ENCODE measurements at regions not wholly inside any gene's neighbourhood (a gene's known extent, or its start where the extent isn't known, plus 50 kb on each side); places are given as distances from the start of the nearest gene placed in this dataset.

GRCh38 chr1:200279810-200280411 is 129.9 kb downstream of the ZNF281 start:
- Histone ChIP-seq H3K4me3 (ENCODE audit: low read depth, low read length) (no peak overlapping the region), H3K27ac (no peak overlapping the region), H3K9me3 (ENCODE audit: severe bottlenecking) (peaks cover 3% of the 10 kb centered on the region), H3K36me3 (no peaks in the 10 kb centered on the region), H3K27me3 (ENCODE audit: insufficient read depth, low read depth, severe bottlenecking) (no peaks in the 10 kb centered on the region)
- peak; percentile 85 for TF ChIP-seq CTCF (IDR thresholded peaks at IDR 0.05; ENCODE audit: low read depth, low read length)
- DNase-seq: peak; percentile 89

DNA sequence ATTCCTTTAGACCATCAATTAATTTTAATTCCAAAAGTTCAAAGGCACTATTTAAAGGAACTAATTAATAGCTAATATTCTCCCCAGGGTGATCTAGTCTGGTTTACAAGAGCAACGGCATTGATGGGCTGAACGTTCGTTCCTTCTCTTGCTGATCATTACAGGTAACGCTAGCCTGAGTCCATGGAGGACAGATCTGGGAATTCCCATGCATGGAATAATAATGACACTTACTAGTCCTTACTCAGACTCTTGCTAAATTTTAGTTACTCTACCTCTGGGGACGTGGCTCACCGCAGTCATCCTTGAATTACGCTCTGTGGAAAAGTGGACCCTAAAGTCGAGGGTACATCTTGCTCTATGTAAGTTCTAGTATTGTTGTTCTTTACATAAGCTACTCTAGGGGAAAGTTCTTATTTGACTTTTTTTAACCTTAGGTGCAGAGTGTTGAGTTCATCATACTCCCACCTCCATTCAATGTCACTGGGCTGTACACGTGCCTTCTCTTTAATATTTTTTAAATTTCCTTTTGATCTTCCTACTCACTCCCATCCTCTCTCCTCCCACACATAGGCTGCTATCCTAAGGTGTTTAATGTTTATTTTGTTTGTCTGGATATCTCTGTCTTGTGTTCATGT is 133.9 kb downstream of the ZNF281 start:
- Histone ChIP-seq H3K27ac (no peak overlapping the region), H3K27me3 (ENCODE audit: insufficient read depth, low read depth, severe bottlenecking) (no peaks in the 10 kb centered on the region), H3K36me3 (no peaks in the 10 kb centered on the region), H3K9me3 (ENCODE audit: severe bottlenecking) (peaks cover 3% of the 10 kb centered on the region), H3K4me3 (ENCODE audit: low read depth, low read length) (no peak overlapping the region)
- DNase-seq: no peak
- no peak for TF ChIP-seq CTCF (IDR thresholded peaks at IDR 0.05; ENCODE audit: low read depth, low read length)

GRCh38 chr1:200275415-200275814 is 134.4 kb downstream of the ZNF281 start:
- no peak for TF ChIP-seq CTCF (IDR thresholded peaks at IDR 0.05; ENCODE audit: low read depth, low read length)
- Histone ChIP-seq H3K4me3 (ENCODE audit: low read depth, low read length) (no peak overlapping the region), H3K36me3 (no peaks in the 10 kb centered on the region), H3K27ac (no peak overlapping the region), H3K9me3 (ENCODE audit: severe bottlenecking) (peaks cover 3% of the 10 kb centered on the region), H3K27me3 (ENCODE audit: insufficient read depth, low read depth, severe bottlenecking) (no peaks in the 10 kb centered on the region)
- DNase-seq: no peak

DNA sequence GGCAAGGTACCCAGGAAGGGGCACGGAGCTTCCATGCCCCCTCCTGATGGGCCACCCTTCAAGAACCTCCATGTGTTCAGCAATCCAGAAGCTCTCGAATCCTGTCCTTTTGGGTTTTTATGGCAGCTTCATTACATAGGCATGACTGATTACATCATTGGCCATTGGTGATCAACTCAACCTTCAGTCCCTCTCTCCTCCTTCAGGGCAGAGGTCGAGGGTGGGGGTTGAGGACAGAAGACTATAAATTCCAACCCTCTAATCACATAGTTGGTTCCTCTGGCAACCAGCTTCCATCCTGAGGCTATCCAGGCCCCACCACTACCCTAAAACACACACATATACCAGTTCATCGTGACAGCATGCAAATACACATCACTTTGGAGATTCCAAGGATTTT is 135.7 kb downstream of the ZNF281 start:
- DNase-seq: no peak
- no peaks in the 10 kb centered on the region for H3K36me3 ChIP-seq
- H3K27ac ChIP-seq: no peak overlapping the region
- no peaks in the 10 kb centered on the region for H3K27me3 ChIP-seq (ENCODE audit: insufficient read depth, low read depth, severe bottlenecking)
- TF ChIP-seq CTCF (IDR thresholded peaks at IDR 0.05; ENCODE audit: low read depth, low read length): no peak
- no peak overlapping the region for H3K4me3 ChIP-seq (ENCODE audit: low read depth, low read length)
- peaks cover 3% of the 10 kb centered on the region for H3K9me3 ChIP-seq (ENCODE audit: severe bottlenecking)

GRCh38 chr1:200272481-200273068 is 137.3 kb downstream of the ZNF281 start:
- no peak for DNase-seq
- no peak overlapping the region for H3K4me3 ChIP-seq (ENCODE audit: low read depth, low read length)
- H3K9me3 ChIP-seq (ENCODE audit: severe bottlenecking): peaks cover 3% of the 10 kb centered on the region
- no peaks in the 10 kb centered on the region for H3K27me3 ChIP-seq (ENCODE audit: insufficient read depth, low read depth, severe bottlenecking)
- no peak overlapping the region for H3K27ac ChIP-seq
- H3K36me3 ChIP-seq: no peaks in the 10 kb centered on the region
- TF ChIP-seq CTCF (IDR thresholded peaks at IDR 0.05; ENCODE audit: low read depth, low read length): no peak
